Stimulated activated effector memory CD8-positive, alpha-beta T cell treated with anti-CD3 and anti-CD28 coated beads, Interleukin-12 subunit alpha, Interleukin-12 subunit beta, amount 100 ng/mL, for 72 hours (primary cell): ENCODE measurements at regions not wholly inside any gene's neighbourhood (a gene's known extent, or its start where the extent isn't known, plus 50 kb on each side); places are given as distances from the start of the nearest gene placed in this dataset.

ENCODE experiments used
- ATAC-seq: fragments of 150-1000 bp; cut with Tn5 transposase; 2 replicates; pipeline ENCODE4 v1.10.0; 2021
- DNase-seq, 2 donors: peaks; one replicate each; pipeline ENCODE4 v3.0.0; 2021 to 2022; ENCODE audit warnings: low spot score in 2 of 2
- H3K27ac Mint-ChIP-seq: one replicate; pipeline ENCODE4 v1.8.0; 2022; ENCODE audit warnings: mild to moderate bottlenecking, mixed read lengths
- H3K36me3 Mint-ChIP-seq: one replicate; pipeline ENCODE4 v1.8.0; 2022; ENCODE audit warnings: mild to moderate bottlenecking, mixed read lengths
- H3K4me1 Mint-ChIP-seq: one replicate; pipeline ENCODE4 v1.8.0; 2022; ENCODE audit warnings: mixed read lengths
- H3K4me3 Mint-ChIP-seq: one replicate; pipeline ENCODE4 v1.8.0; 2022; ENCODE audit warnings: mild to moderate bottlenecking, mixed read lengths
- H3K9me3 Mint-ChIP-seq: one replicate; pipeline ENCODE4 v1.8.0; 2022; ENCODE audit warnings: mixed read lengths

DNA sequence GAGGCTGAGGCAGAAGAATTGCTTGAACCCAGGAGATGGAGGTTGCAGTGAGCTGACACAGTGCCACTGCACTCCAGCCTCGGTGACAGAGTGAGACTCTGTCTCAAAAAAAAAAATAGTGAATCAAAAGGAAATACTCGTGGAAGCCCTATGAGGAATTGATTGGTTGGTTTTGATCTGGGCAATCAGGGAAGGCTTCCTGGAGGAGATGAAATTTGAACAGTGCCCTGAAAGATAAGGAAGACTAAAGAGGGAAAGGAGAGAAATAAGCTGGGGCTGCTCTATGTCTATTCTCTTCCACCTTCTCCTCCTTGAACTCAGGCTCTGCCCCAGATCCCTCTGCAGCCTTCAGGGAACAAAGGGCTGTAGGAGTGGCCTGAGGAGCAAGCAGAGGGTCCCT, 54.1 kb downstream of the IRF2BPL start:
- no peak for DNase-seq
- Mint-ChIP-seq H3K9me3 (no peaks in the 10 kb centered on the region), H3K4me3 (no peak overlapping the region), H3K4me1 (peaks cover 20% of the 10 kb centered on the region), H3K36me3 (no peaks in the 10 kb centered on the region), H3K27ac (no peak overlapping the region)
- no peak for ATAC-seq

- no peaks in the 10 kb centered on the region for H3K9me3 Mint-ChIP-seq
- no peak overlapping the region for H3K27ac Mint-ChIP-seq
- peaks cover 16% of the 10 kb centered on the region for H3K4me1 Mint-ChIP-seq
- H3K36me3 Mint-ChIP-seq, result no peaks in the 10 kb centered on the region
- H3K4me3 Mint-ChIP-seq, result no peak overlapping the region
- no peak for ATAC-seq
- no peak for DNase-seq
These were observed 57.0 kb downstream of the IRF2BPL start for GRCh38 chr14:76971549-76971948.

- no peak overlapping the region for H3K4me3 Mint-ChIP-seq
- peaks cover 18% of the 10 kb centered on the region for H3K36me3 Mint-ChIP-seq
- ATAC-seq (no peak), DNase-seq (no peak)
- H3K9me3 Mint-ChIP-seq, result no peaks in the 10 kb centered on the region
- H3K4me1 Mint-ChIP-seq, result peaks cover 28% of the 10 kb centered on the region
- H3K27ac Mint-ChIP-seq, result no peak overlapping the region
These were observed 59.9 kb downstream of the IRF2BPL start for GRCh38 chr14:76968621-76969063.

GRCh38 chr14:76967788-76968187, 60.7 kb downstream of the IRF2BPL start:
- ATAC-seq, result no peak
- peaks cover 18% of the 10 kb centered on the region for H3K36me3 Mint-ChIP-seq
- DNase-seq, result no peak
- H3K27ac Mint-ChIP-seq, result no peak overlapping the region
- H3K9me3 Mint-ChIP-seq, result no peaks in the 10 kb centered on the region
- H3K4me3 Mint-ChIP-seq, result no peak overlapping the region
- peaks cover 36% of the 10 kb centered on the region for H3K4me1 Mint-ChIP-seq

DNA sequence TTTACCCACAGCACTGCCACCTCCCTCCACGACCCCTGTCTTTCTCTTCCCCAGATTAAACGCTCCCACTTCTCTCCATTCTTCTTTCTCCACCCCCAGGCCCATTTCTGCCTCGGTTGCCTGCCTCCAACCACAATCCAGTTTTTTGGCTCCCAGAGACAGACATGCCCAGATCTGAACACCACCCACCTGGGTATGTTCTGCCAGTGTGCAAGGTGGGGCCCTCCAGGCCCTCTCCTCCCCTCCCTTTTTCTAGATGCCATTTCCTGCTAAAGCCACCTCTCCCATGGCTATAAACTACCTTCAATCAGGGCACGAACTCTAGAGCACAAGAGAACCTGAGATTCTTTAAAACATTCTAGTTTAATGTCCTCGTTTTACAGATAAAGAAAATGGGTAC, 63.3 kb downstream of the IRF2BPL start:
- Mint-ChIP-seq H3K36me3 (peaks cover 30% of the 10 kb centered on the region), H3K4me1 (peaks cover 62% of the 10 kb centered on the region), H3K4me3 (no peak overlapping the region), H3K9me3 (no peaks in the 10 kb centered on the region), H3K27ac (no peak overlapping the region)
- DNase-seq (no peak), ATAC-seq (no peak)

GRCh38 chr14:76964695-76965094, 63.8 kb downstream of the IRF2BPL start:
- Mint-ChIP-seq H3K9me3 (no peaks in the 10 kb centered on the region), H3K36me3 (peaks cover 30% of the 10 kb centered on the region), H3K27ac (no peak overlapping the region), H3K4me3 (no peak overlapping the region), H3K4me1 (peaks cover 66% of the 10 kb centered on the region)
- ATAC-seq (no peak), DNase-seq (no peak)

GRCh38 chr14:76963372-76963771, 65.1 kb downstream of the IRF2BPL start:
- ATAC-seq (no peak), DNase-seq (no peak)
- peaks cover 30% of the 10 kb centered on the region for H3K36me3 Mint-ChIP-seq
- no peak overlapping the region for H3K4me3 Mint-ChIP-seq
- H3K9me3 Mint-ChIP-seq, result no peaks in the 10 kb centered on the region
- H3K4me1 Mint-ChIP-seq, result peaks cover 79% of the 10 kb centered on the region
- no peak overlapping the region for H3K27ac Mint-ChIP-seq

DNA sequence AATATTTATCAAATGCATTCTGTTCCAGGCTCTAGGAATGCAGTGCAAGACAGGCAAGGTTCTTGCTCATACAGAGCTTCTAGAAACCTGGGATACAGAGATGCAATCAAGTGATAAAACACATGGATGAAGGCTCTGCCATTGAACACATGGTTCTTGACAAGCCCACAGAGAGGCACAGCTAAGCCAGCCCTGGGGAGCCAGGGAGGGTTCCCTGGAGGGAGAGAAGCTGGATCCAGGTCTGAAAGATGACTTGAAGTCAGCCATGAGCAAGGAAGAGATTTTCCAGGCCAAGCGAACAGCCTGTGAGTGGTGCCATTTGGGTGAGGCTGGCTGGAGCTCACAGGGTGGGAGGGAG, 66.2 kb downstream of the IRF2BPL start:
- Mint-ChIP-seq H3K9me3 (no peaks in the 10 kb centered on the region), H3K4me3 (peak overlapping the region; percentile 78), H3K27ac (peak overlapping the region; percentile 84), H3K4me1 (peaks cover 89% of the 10 kb centered on the region), H3K36me3 (peaks cover 33% of the 10 kb centered on the region)
- DNase-seq, result no peak
- peak; percentile 0 for ATAC-seq

GRCh38 chr14:76961631-76962302, 66.7 kb downstream of the IRF2BPL start:
- Mint-ChIP-seq H3K36me3 (peaks cover 38% of the 10 kb centered on the region), H3K9me3 (no peaks in the 10 kb centered on the region)

GRCh38 chr14:76958980-76959710, 69.4 kb downstream of the IRF2BPL start:
- no peak overlapping the region for H3K27ac Mint-ChIP-seq
- peaks cover 29% of the 10 kb centered on the region for H3K36me3 Mint-ChIP-seq
- no peaks in the 10 kb centered on the region for H3K9me3 Mint-ChIP-seq
- no peak for ATAC-seq
- H3K4me1 Mint-ChIP-seq, result peaks cover 94% of the 10 kb centered on the region
- DNase-seq, result peak in 1 of 2 donors; percentile 64
- no peak overlapping the region for H3K4me3 Mint-ChIP-seq

More at GRCh38 chr14:76961631-76962302, 66.7 kb downstream of the IRF2BPL start:
- H3K27ac Mint-ChIP-seq, result peak overlapping the region; percentile 84
- peaks cover 90% of the 10 kb centered on the region for H3K4me1 Mint-ChIP-seq
- peak; percentile 92 for ATAC-seq
- peak overlapping the region; percentile 78 for H3K4me3 Mint-ChIP-seq
- peak; percentile 90 to 98 for DNase-seq

DNA sequence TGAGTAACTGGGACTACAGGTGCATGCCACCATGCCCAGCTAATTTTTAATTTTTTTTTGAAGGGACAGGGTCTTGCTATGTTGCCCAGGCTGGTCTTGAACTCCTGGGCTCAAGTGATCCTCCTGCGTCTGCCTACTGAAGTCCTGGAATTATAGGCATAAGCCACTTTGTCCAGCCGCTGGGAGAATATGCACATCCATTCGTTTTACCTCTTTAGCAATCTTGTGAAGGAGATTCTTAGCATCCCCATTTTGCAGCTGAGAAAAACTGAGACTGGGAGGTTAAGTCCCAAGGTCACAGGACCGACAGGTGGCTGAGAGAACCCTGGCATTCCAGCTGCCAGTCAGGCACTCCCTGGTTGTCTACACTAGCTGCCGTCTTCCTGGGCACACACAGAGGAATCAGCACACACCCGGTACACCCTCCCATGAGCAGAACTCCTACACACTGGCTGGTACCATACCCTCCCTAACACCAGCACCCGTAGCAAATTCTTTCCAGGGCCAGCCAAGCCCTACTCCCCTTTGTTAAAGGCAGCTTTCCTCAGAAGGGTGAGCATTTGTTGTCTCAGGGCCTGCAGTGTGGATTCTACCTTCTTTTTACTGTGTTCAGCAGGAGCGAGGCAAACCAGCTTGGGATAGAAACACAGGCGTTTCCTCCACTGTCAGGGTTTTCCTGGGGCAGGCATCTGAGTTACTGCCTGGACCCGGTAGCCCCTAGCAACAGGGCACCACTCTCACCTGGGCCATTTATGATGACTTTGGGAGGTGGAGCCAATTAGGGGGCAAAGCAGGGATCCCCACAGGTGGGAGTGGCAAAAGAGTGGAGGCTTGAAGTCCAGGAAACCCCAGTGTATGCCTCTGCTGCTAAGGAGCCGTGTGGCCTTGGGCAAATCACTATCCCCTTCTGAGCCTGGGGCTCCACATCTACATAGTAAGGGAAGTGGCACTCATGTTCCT, 70.2 kb downstream of the IRF2BPL start:
- H3K36me3 Mint-ChIP-seq, result peaks cover 24% of the 10 kb centered on the region
- ATAC-seq (no peak), DNase-seq (no peak)
- peaks cover 92% of the 10 kb centered on the region for H3K4me1 Mint-ChIP-seq
- no peak overlapping the region for H3K27ac Mint-ChIP-seq
- no peak overlapping the region for H3K4me3 Mint-ChIP-seq
- no peaks in the 10 kb centered on the region for H3K9me3 Mint-ChIP-seq

DNA sequence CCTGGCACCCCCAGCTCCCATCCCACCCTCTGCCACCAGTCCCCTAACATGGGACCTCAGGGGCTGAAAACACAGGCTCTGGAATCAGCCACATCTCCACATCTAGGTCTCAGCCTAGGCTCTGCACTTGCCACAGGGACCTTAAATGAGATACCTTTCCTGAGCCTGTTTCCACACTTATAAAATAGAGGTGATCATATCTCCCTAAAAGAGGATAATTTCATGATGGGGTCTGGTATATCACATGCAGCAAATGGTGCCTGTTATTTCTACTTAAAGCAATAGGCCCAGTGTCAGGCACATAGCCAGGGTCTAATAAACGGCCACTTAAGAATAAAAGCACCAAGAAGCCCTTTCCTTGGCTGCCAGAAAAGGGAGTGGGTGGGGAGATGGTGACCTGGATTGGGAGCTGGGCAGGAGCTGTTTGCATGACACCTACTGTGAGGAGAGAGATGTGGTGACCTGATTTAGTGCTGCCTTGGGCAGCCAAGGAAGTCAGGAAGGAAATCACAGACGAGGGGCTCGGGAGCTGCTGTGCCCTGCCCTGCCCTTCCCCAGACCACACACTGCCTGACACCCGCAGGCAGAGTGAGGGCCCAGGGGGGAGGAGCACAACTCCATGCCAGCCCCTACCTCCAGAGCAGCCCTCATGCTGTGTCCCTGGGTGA, 71.2 kb downstream of the IRF2BPL start:
- Mint-ChIP-seq H3K27ac (peak overlapping the region; percentile 94), H3K4me3 (peak overlapping the region; percentile 77), H3K9me3 (no peaks in the 10 kb centered on the region), H3K4me1 (peaks cover 83% of the 10 kb centered on the region), H3K36me3 (peaks cover 24% of the 10 kb centered on the region)
- DNase-seq (peak in 1 of 2 donors; percentile 56), ATAC-seq (no peak)

- Mint-ChIP-seq H3K27ac (peak overlapping the region; percentile 94), H3K36me3 (peaks cover 16% of the 10 kb centered on the region), H3K4me3 (peak overlapping the region; percentile 77), H3K9me3 (no peaks in the 10 kb centered on the region), H3K4me1 (peaks cover 77% of the 10 kb centered on the region)
- DNase-seq (peak; percentile 79 to 94), ATAC-seq (peak; percentile 85)
These were observed 72.0 kb downstream of the IRF2BPL start for GRCh38 chr14:76956316-76957090.
